Effector memory CD4-positive, alpha-beta T cell (primary cell): ENCODE measurements at regions not wholly inside any gene's neighbourhood (a gene's known extent, or its start where the extent isn't known, plus 50 kb on each side); places are given as distances from the start of the nearest gene placed in this dataset.

ENCODE experiments used
- DNase-seq, 3 donors: peaks; one replicate each; pipeline ENCODE4 v3.0.0-alpha.2; 2020
- H3K27ac ChIP-seq: 2 replicates; pipeline ENCODE4 v1.7.0; 2013; ENCODE audit warnings: mild to moderate bottlenecking, low read length, moderate library complexity; ENCODE audit not compliant: insufficient read depth, poor library complexity, severe bottlenecking
- H3K27me3 ChIP-seq: replicated peaks from 2 replicates; pipeline ENCODE4 v1.7.0; 2013; ENCODE audit warnings: mild to moderate bottlenecking, low read length; ENCODE audit not compliant: insufficient read depth, control insufficient read depth, poor library complexity, severe bottlenecking
- H3K36me3 ChIP-seq: 2 replicates; pipeline ENCODE4 v1.7.0; 2013; ENCODE audit warnings: mild to moderate bottlenecking, low read length, moderate library complexity; ENCODE audit not compliant: control insufficient read depth, insufficient read depth
- H3K4me1 ChIP-seq: 2 replicates; pipeline ENCODE4 v1.7.0; 2013; ENCODE audit warnings: low read length, mild to moderate bottlenecking; ENCODE audit not compliant: control insufficient read depth, insufficient read depth, poor library complexity, severe bottlenecking
- H3K4me3 ChIP-seq: 2 replicates; pipeline ENCODE4 v1.7.0; 2013; ENCODE audit warnings: low read length, low read depth, mild to moderate bottlenecking; ENCODE audit not compliant: insufficient read depth, poor library complexity, severe bottlenecking
- H3K9me3 ChIP-seq: 2 replicates; pipeline ENCODE4 v1.7.0; 2013; ENCODE audit warnings: mild to moderate bottlenecking, low read length, moderate library complexity; ENCODE audit not compliant: control insufficient read depth

- H3K27ac ChIP-seq = no peak overlapping the region
- no peaks in the 10 kb centered on the region for H3K9me3 ChIP-seq
- H3K36me3 ChIP-seq = no peaks in the 10 kb centered on the region
- H3K27me3 ChIP-seq = no peaks in the 10 kb centered on the region
- no peaks in the 10 kb centered on the region for H3K4me1 ChIP-seq
- no peak overlapping the region for H3K4me3 ChIP-seq
- no peak for DNase-seq
These were observed 214.6 kb upstream of the PRKD1 start for GRCh38 chr14:30142216-30142615.

GRCh38 chr14:30143627-30144026 is 216.0 kb upstream of the PRKD1 start:
- DNase-seq = no peak
- Histone ChIP-seq H3K27ac (no peak overlapping the region), H3K27me3 (no peaks in the 10 kb centered on the region), H3K4me3 (no peak overlapping the region), H3K9me3 (peaks cover 4% of the 10 kb centered on the region), H3K36me3 (no peaks in the 10 kb centered on the region), H3K4me1 (no peaks in the 10 kb centered on the region)

DNA sequence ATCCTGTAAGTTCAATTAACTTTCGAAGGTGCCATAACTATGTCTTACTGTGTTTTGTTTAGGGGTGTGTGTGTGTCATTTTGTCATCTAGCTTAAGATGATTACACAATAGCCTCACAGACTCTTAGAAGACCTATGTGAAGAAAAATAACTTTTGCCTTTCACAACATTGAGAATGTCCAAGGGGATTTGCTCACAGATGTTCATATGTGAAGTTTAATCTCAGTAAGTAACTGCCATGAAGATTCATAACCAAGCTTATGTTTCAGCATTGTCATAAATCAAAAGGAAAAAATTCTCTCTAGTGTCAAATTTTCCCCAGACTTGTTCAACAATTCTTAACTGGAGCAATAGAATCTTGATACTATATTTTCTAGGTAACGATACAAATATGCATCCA is 226.1 kb upstream of the PRKD1 start:
- Histone ChIP-seq H3K36me3 (no peaks in the 10 kb centered on the region), H3K27ac (no peak overlapping the region), H3K27me3 (no peaks in the 10 kb centered on the region), H3K4me1 (no peaks in the 10 kb centered on the region), H3K9me3 (no peaks in the 10 kb centered on the region), H3K4me3 (no peak overlapping the region)
- no peak for DNase-seq

DNA sequence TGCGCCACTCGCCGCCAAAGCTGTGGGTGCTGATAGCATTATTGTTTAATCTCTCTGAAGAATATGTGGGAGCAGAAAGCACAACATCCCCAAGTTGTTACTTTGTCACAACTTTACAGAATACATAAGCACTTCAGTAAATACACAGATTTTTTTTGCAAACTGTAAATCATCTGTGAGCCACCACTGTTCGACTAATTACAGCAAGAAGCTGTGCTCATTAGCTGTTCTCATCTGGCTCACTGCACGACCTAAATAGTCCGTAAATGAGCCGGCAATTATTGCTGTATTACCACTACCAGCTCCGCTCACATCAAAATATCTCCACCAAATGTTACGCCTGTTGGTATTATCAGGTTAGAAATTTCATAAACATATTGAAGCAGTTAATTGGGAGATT is 228.9 kb upstream of the PRKD1 start:
- H3K4me3 ChIP-seq = no peak overlapping the region
- no peak overlapping the region for H3K27ac ChIP-seq
- no peak for DNase-seq
- H3K9me3 ChIP-seq = no peaks in the 10 kb centered on the region
- H3K4me1 ChIP-seq = no peaks in the 10 kb centered on the region
- no peaks in the 10 kb centered on the region for H3K36me3 ChIP-seq
- no peaks in the 10 kb centered on the region for H3K27me3 ChIP-seq

- no peak overlapping the region for H3K27ac ChIP-seq
- no peaks in the 10 kb centered on the region for H3K4me1 ChIP-seq
- H3K36me3 ChIP-seq = no peaks in the 10 kb centered on the region
- DNase-seq = no peak
- H3K27me3 ChIP-seq = no peaks in the 10 kb centered on the region
- no peaks in the 10 kb centered on the region for H3K9me3 ChIP-seq
- H3K4me3 ChIP-seq = no peak overlapping the region
These were observed 230.7 kb upstream of the PRKD1 start for GRCh38 chr14:30158299-30158698.

DNA sequence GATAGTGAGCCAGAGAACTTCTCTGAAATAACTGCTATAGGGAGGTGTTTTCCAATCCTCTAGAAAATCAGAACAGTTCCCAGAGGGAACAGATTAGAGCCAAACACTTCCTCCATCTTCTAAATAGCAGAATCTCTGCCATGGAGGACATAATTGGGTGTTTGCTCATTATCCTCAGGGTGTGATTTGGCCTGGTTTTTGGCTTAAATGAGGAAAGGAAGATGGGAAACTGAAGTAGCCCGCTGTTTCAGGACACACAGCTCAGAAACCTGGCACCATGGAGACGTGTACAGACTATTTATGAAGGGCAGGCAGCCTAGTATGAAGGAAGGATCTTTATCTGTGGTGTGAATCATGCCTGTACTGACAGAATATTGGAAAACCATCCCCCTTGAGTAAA is 231.7 kb upstream of the PRKD1 start:
- Histone ChIP-seq H3K36me3 (no peaks in the 10 kb centered on the region), H3K4me1 (no peaks in the 10 kb centered on the region), H3K4me3 (no peak overlapping the region), H3K27ac (no peak overlapping the region), H3K9me3 (no peaks in the 10 kb centered on the region), H3K27me3 (no peaks in the 10 kb centered on the region)
- no peak for DNase-seq

DNA sequence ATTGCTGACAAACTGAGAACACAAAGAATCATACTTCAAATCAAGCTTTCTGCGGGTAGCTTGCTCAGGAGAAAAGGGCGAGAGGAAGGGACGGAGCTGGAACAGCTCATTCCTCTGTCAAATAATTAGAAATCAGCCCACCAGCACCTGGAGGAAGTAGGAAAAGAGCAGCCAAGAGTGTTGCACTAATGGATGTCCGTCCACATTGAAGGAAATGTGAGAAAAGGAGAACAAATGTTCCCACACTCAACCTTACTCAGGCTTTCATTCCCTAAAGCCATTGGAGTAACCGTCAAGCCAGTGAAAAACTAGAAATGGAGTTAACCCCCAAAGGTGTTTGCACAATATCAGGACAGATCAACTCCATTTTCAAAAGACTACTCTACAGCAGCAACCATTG is 233.0 kb upstream of the PRKD1 start:
- H3K27ac ChIP-seq = no peak overlapping the region
- H3K36me3 ChIP-seq = no peaks in the 10 kb centered on the region
- no peaks in the 10 kb centered on the region for H3K4me1 ChIP-seq
- H3K4me3 ChIP-seq = no peak overlapping the region
- H3K9me3 ChIP-seq = no peaks in the 10 kb centered on the region
- no peak for DNase-seq
- no peaks in the 10 kb centered on the region for H3K27me3 ChIP-seq

DNA sequence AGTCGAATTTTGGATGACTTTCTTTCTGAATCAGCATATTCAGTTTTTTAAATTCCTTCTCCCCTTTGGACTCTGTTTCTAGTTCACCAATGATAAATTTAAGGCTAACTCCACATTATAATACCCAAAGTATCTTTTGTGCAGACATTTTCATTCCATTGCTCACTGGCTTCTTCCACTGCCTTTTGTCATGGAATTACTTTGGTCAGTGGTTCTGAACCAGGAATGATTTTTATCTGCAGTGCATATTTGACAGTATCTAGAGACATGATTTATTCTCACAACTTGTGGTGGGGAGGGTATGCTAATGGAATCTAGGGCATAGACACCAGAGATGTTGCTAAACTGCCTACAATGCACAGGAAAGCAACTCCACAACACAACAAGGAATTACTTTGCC is 234.4 kb upstream of the PRKD1 start:
- DNase-seq = no peak

GRCh38 chr14:30165255-30165654 is 237.6 kb upstream of the PRKD1 start:
- no peak overlapping the region for H3K27ac ChIP-seq
- H3K4me3 ChIP-seq = no peak overlapping the region
- DNase-seq = no peak
- H3K9me3 ChIP-seq = peaks cover 3% of the 10 kb centered on the region
- H3K36me3 ChIP-seq = no peaks in the 10 kb centered on the region
- H3K4me1 ChIP-seq = no peaks in the 10 kb centered on the region
- no peaks in the 10 kb centered on the region for H3K27me3 ChIP-seq

More for the DNA sequence above, 234.4 kb upstream of the PRKD1 start:
- Histone ChIP-seq H3K4me3 (no peak overlapping the region), H3K27ac (no peak overlapping the region), H3K9me3 (no peaks in the 10 kb centered on the region), H3K36me3 (no peaks in the 10 kb centered on the region), H3K27me3 (no peaks in the 10 kb centered on the region), H3K4me1 (no peaks in the 10 kb centered on the region)

DNA sequence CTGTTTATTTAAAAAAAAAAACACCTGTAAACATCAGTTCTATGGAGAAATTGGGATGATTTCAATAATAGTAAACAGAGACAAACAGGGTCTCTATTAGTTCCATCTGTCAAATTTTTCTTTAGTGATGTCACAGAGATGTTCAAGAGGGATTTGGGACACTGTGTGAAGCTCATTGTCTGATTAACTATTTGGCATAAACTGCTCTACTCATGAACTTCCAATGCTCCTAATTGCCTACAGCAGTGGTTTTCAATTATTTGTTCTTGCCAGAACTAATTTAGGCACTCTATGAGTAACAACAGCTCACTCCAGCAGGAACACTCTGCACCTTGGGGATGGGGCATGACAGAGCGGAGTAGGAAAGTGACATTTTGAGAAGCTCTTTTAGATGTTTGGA is 250.1 kb upstream of the PRKD1 start:
- no peak for DNase-seq
- no peak overlapping the region for H3K4me3 ChIP-seq

More for the DNA sequence above, 250.1 kb upstream of the PRKD1 start:
- no peaks in the 10 kb centered on the region for H3K27me3 ChIP-seq
- H3K9me3 ChIP-seq = no peaks in the 10 kb centered on the region
- no peaks in the 10 kb centered on the region for H3K36me3 ChIP-seq
- H3K27ac ChIP-seq = no peak overlapping the region
- no peaks in the 10 kb centered on the region for H3K4me1 ChIP-seq
